SK-N-SH (cell line): ENCODE measurements at regions not wholly inside any gene's neighbourhood (a gene's known extent, or its start where the extent isn't known, plus 50 kb on each side); places are given as distances from the start of the nearest gene placed in this dataset.

Experiments
- CTCF ChIP-seq: fragments of 200-600 bp; sonication (generic); IDR thresholded peaks from 2 replicates; pipeline ENCODE4 v1.6.1; 2017; ENCODE audit warnings: antibody characterized with exemption, mild to moderate bottlenecking, moderate library complexity
- ELF1 ChIP-seq: IDR thresholded peaks from 2 replicates; pipeline ENCODE4 v1.4.0; 2012
- EP300 ChIP-seq, 2 experiments: IDR thresholded peaks; 2 replicates each; pipeline versions ENCODE4 v1.4.0 to v1.6.1; 2012; ENCODE audit warnings: borderline replicate concordance in 1 of 2, low read depth in 1 of 2, low read length in 1 of 2
- EZH2phosphoT487 ChIP-seq: fragments of 200-600 bp; sonication (generic); IDR thresholded peaks from 2 replicates; pipeline ENCODE4 v1.6.1; 2017; ENCODE audit warnings: low read depth, mixed run types, mild to moderate bottlenecking, antibody characterized with exemption, moderate library complexity, borderline replicate concordance
- MAX ChIP-seq: IDR thresholded peaks from 2 replicates; pipeline ENCODE4 v1.4.0; 2012; ENCODE audit warnings: low read depth
- POLR2AphosphoS5 ChIP-seq: IDR thresholded peaks from 2 replicates; pipeline ENCODE4 v1.6.1; 2012; ENCODE audit warnings: low read depth, low read length
- RCOR1 ChIP-seq: fragments of 150-350 bp; IDR thresholded peaks from 2 replicates; pipeline ENCODE4 v1.6.1; 2017; ENCODE audit warnings: antibody characterized with exemption, low read length
- RFX5 ChIP-seq: IDR thresholded peaks from 2 replicates; pipeline ENCODE4 v1.6.1; 2012; ENCODE audit warnings: mild to moderate bottlenecking, improper control_type of control experiment, low read length
- RXRA ChIP-seq: IDR thresholded peaks from 2 replicates; pipeline ENCODE4 v1.4.0; 2012; ENCODE audit warnings: low read depth, mild to moderate bottlenecking, borderline replicate concordance
- SIN3A ChIP-seq: IDR thresholded peaks from 2 replicates; pipeline ENCODE4 v1.6.1; 2012; ENCODE audit warnings: low read depth, mild to moderate bottlenecking, low read length, moderate library complexity, borderline replicate concordance
- TCF12 ChIP-seq: IDR thresholded peaks from 2 replicates; pipeline ENCODE4 v1.4.0; 2012
- ZBTB33 ChIP-seq: IDR thresholded peaks from 2 replicates; pipeline ENCODE4 v1.4.0; 2012; ENCODE audit warnings: low read depth, borderline replicate concordance
- TF ChIP-seq, protein P1 (sequence below): fragments of 150-350 bp; IDR thresholded peaks from 2 replicates; pipeline ENCODE4 v1.6.1; 2017; ENCODE audit warnings: antibody characterized with exemption, low read length, low read depth, borderline replicate concordance

GRCh38 chr2:182504903-182505302 is 78.1 kb upstream of the PDE1A start:
- TF ChIP-seq EP300 (IDR thresholded peaks at IDR 0.05; ENCODE audit: borderline replicate concordance in 1 of 2, low read depth in 1 of 2, low read length in 1 of 2) (no peak), RFX5 (no peak), POLR2AphosphoS5 (no peak), RCOR1 (no peak), EZH2phosphoT487 (no peak), MAX (no peak), SIN3A (no peak), CTCF (no peak), RXRA (no peak), ELF1 (no peak), ZBTB33 (no peak), TCF12 (no peak)
- TF ChIP-seq, protein P1, sequence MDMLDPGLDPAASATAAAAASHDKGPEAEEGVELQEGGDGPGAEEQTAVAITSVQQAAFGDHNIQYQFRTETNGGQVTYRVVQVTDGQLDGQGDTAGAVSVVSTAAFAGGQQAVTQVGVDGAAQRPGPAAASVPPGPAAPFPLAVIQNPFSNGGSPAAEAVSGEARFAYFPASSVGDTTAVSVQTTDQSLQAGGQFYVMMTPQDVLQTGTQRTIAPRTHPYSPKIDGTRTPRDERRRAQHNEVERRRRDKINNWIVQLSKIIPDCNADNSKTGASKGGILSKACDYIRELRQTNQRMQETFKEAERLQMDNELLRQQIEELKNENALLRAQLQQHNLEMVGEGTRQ = no peak
